ENCODE measurements at regions not wholly inside any gene's neighbourhood (a gene's known extent, or its start where the extent isn't known, plus 50 kb on each side); places are given as distances from the start of the nearest gene placed in this dataset.

GRCh38 chr2:163953390-163953907, 217.6 kb upstream of the FIGN start:
- Histone ChIP-seq H3K36me3 (ENCODE audit: control insufficient read depth, insufficient read depth, low read length) (no peaks in the 10 kb centered on the region), H3K27me3 (replicated peaks; ENCODE audit: control insufficient read depth, insufficient read depth, low read length) (no peaks in the 10 kb centered on the region), H3K4me3 (replicated peaks; ENCODE audit: low read depth, low read length) (no peak overlapping the region)
- DNase-seq (ENCODE audit: extremely low read depth, insufficient read length): no peak
- no peak for TF ChIP-seq CTCF (IDR thresholded peaks at IDR 0.05; ENCODE audit: insufficient read depth, low read length, poor library complexity, severe bottlenecking)

- no peaks in the 10 kb centered on the region for H3K27me3 ChIP-seq (replicated peaks; ENCODE audit: control insufficient read depth, insufficient read depth, low read length)
- no peak for DNase-seq (ENCODE audit: extremely low read depth, insufficient read length)
- H3K36me3 ChIP-seq (ENCODE audit: control insufficient read depth, insufficient read depth, low read length): no peaks in the 10 kb centered on the region
- no peak for TF ChIP-seq CTCF (IDR thresholded peaks at IDR 0.05; ENCODE audit: insufficient read depth, low read length, poor library complexity, severe bottlenecking)
- no peak overlapping the region for H3K4me3 ChIP-seq (replicated peaks; ENCODE audit: low read depth, low read length)
Observed at GRCh38 chr2:163951312-163951711, 215.5 kb upstream of the FIGN start.

GRCh38 chr2:163949693-163950092, 213.9 kb upstream of the FIGN start:
- Histone ChIP-seq H3K27me3 (replicated peaks; ENCODE audit: control insufficient read depth, insufficient read depth, low read length) (no peaks in the 10 kb centered on the region), H3K36me3 (ENCODE audit: control insufficient read depth, insufficient read depth, low read length) (no peaks in the 10 kb centered on the region), H3K4me3 (replicated peaks; ENCODE audit: low read depth, low read length) (no peak overlapping the region)
- DNase-seq (ENCODE audit: extremely low read depth, insufficient read length): no peak
- no peak for TF ChIP-seq CTCF (IDR thresholded peaks at IDR 0.05; ENCODE audit: insufficient read depth, low read length, poor library complexity, severe bottlenecking)

- DNase-seq (ENCODE audit: extremely low read depth, insufficient read length): no peak
- Histone ChIP-seq H3K4me3 (replicated peaks; ENCODE audit: low read depth, low read length) (no peak overlapping the region), H3K27me3 (replicated peaks; ENCODE audit: control insufficient read depth, insufficient read depth, low read length) (no peaks in the 10 kb centered on the region), H3K36me3 (ENCODE audit: control insufficient read depth, insufficient read depth, low read length) (no peaks in the 10 kb centered on the region)
- TF ChIP-seq CTCF (IDR thresholded peaks at IDR 0.05; ENCODE audit: insufficient read depth, low read length, poor library complexity, severe bottlenecking): no peak
Observed at GRCh38 chr2:163944347-163944737, 208.5 kb upstream of the FIGN start.

GRCh38 chr2:163943403-163944346, 207.9 kb upstream of the FIGN start:
- H3K27me3 ChIP-seq (replicated peaks; ENCODE audit: control insufficient read depth, insufficient read depth, low read length): no peaks in the 10 kb centered on the region
- no peak for TF ChIP-seq CTCF (IDR thresholded peaks at IDR 0.05; ENCODE audit: insufficient read depth, low read length, poor library complexity, severe bottlenecking)
- H3K36me3 ChIP-seq (ENCODE audit: control insufficient read depth, insufficient read depth, low read length): no peaks in the 10 kb centered on the region
- H3K4me3 ChIP-seq (replicated peaks; ENCODE audit: low read depth, low read length): no peak overlapping the region
- no peak for DNase-seq (ENCODE audit: extremely low read depth, insufficient read length)

All from GM06990 (cell line).